H1 (cell line): ENCODE measurements at regions not wholly inside any gene's neighbourhood (a gene's known extent, or its start where the extent isn't known, plus 50 kb on each side); places are given as distances from the start of the nearest gene placed in this dataset.

Experiments
- ASH2L ChIP-seq: fragments of 200-600, 300-600 bp; sonication (generic); IDR thresholded peaks from one replicate; pipeline ENCODE4 v1.7.1; 2017; ENCODE audit warnings: low read length
- ATF2 ChIP-seq: IDR thresholded peaks from 2 replicates; pipeline ENCODE4 v1.6.1; 2012; ENCODE audit warnings: low read length, inconsistent platforms
- CHD1 ChIP-seq: IDR thresholded peaks from 2 replicates; pipeline ENCODE4 v1.6.1; 2012; ENCODE audit warnings: low read depth, low read length, improper control_type of control experiment
- CTBP2 ChIP-seq: IDR thresholded peaks from 2 replicates; pipeline ENCODE4 v1.7.0; 2011; ENCODE audit warnings: borderline replicate concordance, mild to moderate bottlenecking, moderate library complexity, mixed read lengths, low read length; ENCODE audit not compliant: insufficient read depth, insufficient read length
- CTCF ChIP-seq, 3 experiments: IDR thresholded peaks; 1 replicate in 2 of 3; 2 replicates in 1 of 3; pipeline versions ENCODE4 v1.5.1 to v1.6.1; 2011; ENCODE audit warnings: low read length in 3 of 3, mild to moderate bottlenecking in 3 of 3, inconsistent platforms in 2 of 3, low read depth in 1 of 3, moderate library complexity in 1 of 3; ENCODE audit not compliant: insufficient read depth in 1 of 3; ENCODE audit errors: control extremely low read depth in 1 of 3
- EP300 ChIP-seq, 2 experiments: IDR thresholded peaks; 1 replicate in 1 of 2; 2 replicates in 1 of 2; pipeline ENCODE4 v1.6.1; 2011 to 2012; ENCODE audit warnings: low read depth in 2 of 2, low read length in 2 of 2, mild to moderate bottlenecking in 2 of 2, borderline replicate concordance in 1 of 2, inconsistent platforms in 1 of 2, moderate library complexity in 1 of 2
- EZH2 ChIP-seq: fragments of 200-600 bp; sonication (generic); IDR thresholded peaks from 2 replicates; pipeline ENCODE4 v1.7.1; 2012; ENCODE audit warnings: low read depth, mild to moderate bottlenecking, moderate library complexity, low read length, inconsistent platforms; ENCODE audit not compliant: severe bottlenecking
- RFX5 ChIP-seq: IDR thresholded peaks from 2 replicates; pipeline ENCODE4 v1.6.1; 2011; ENCODE audit warnings: low read depth, low read length, improper control_type of control experiment, borderline replicate concordance
- SIN3A ChIP-seq, 2 experiments: IDR thresholded peaks in 1 of 2; conservative IDR thresholded peaks in 1 of 2; 2 replicates each; pipeline ENCODE4 v1.6.1; 2011 to 2012; ENCODE audit warnings: low read length in 2 of 2, improper control_type of control experiment in 1 of 2, low read depth in 1 of 2, mild to moderate bottlenecking in 1 of 2

- no peak for TF ChIP-seq ATF2
- no peak for TF ChIP-seq EZH2
- no peak for TF ChIP-seq SIN3A (conservative IDR thresholded peaks at IDR 0.05 in 1 of 2, IDR thresholded peaks at IDR 0.05 in 1 of 2; ENCODE audit: low read depth in 1 of 2, low read length in 2 of 2)
- TF ChIP-seq CHD1 = no peak
- no peak for TF ChIP-seq CTBP2
- no peak for TF ChIP-seq RFX5
- TF ChIP-seq CTCF (IDR thresholded peaks at IDR 0.05; ENCODE audit: control extremely low read depth in 1 of 3, insufficient read depth in 1 of 3, low read depth in 1 of 3, low read length in 3 of 3) = no peak
- TF ChIP-seq ASH2L = no peak
- no peak for TF ChIP-seq EP300 (IDR thresholded peaks at IDR 0.05; ENCODE audit: borderline replicate concordance in 1 of 2, low read depth in 2 of 2, low read length in 2 of 2)
Observed at GRCh38 chr11:127236776-127237175, 236.2 kb upstream of the KIRREL3 start.
